K562 (cell line): ENCODE measurements at regions not wholly inside any gene's neighbourhood (a gene's known extent, or its start where the extent isn't known, plus 50 kb on each side); places are given as distances from the start of the nearest gene placed in this dataset.

Experiments used
- ATAC-seq: fragments of 200-7000 bp; cut with Tn5 transposase; 3 replicates; pipeline ENCODE4 v1.9.1; 2020; ENCODE audit warnings: moderate library complexity
- BruUV-seq: library from RNA; stranded (reverse); fragments of 400-500 nt; replicated peaks from 2 replicates; lab custom pipeline; 2021; lab: Mats Ljungman, UMichigan
- CTCF ChIA-PET: fragments of 300-600 bp; formaldehyde crosslinking; extraction: SDS; loops from one replicate; lab custom pipeline; 2021; ENCODE audit warnings: low intra/inter-chr PET ratio; lab: Yijun Ruan, JAX
- POLR2A ChIA-PET: fragments of 300-600, 350-650 bp; sonication (Branson Sonifier 250); formaldehyde crosslinking; extraction: SDS; loops from one replicate; lab custom pipeline; 2021; ENCODE audit warnings: antibody characterized with exemption, inconsistent platforms; lab: Yijun Ruan, JAX
- DNase-seq, 4 experiments: peaks; one replicate each; pipeline versions ENCODE4 v3.0.0 to v3.0.0-alpha.2; 2011 to 2018; ENCODE audit warnings: low spot score in 3 of 4, mixed read lengths in 3 of 4; ENCODE audit errors: extremely low read depth in 1 of 4
- FAIRE-seq: peaks from 2 replicates; lab custom pipeline; 2011; peaks lifted over from hg19 to GRCh38; lab: Jason Lieb, UNC
- H2AFZ ChIP-seq: 2 replicates; pipeline ENCODE4 v1.6.0; 2011; ENCODE audit warnings: low read depth, low read length, control low read depth, inconsistent platforms
- H3K27ac ChIP-seq: fragments of 200-600 bp; 3 replicates; pipeline ENCODE4 v1.8.0; 2011; ENCODE audit warnings: low read depth, mild to moderate bottlenecking, control low read depth, inconsistent platforms, low read length, moderate library complexity, mixed read lengths; ENCODE audit errors: extremely low read depth
- H3K27me3 ChIP-seq, 2 experiments: fragments of 300-600 bp in 1 of 2; 2 replicates in 1 of 2; 3 replicates in 1 of 2; pipeline versions ENCODE4 v1.6.0 to v1.8.0; 2011; ENCODE audit warnings: inconsistent platforms in 2 of 2, low read length in 2 of 2, mild to moderate bottlenecking in 1 of 2, mixed read lengths in 1 of 2, moderate library complexity in 1 of 2; ENCODE audit not compliant: control insufficient read depth in 2 of 2, insufficient read depth in 2 of 2
- H3K36me3 ChIP-seq: fragments of 300-600 bp; 3 replicates; pipeline ENCODE4 v1.8.0; 2011; ENCODE audit warnings: mild to moderate bottlenecking, low read length, inconsistent platforms; ENCODE audit not compliant: control insufficient read depth, insufficient read depth
- H3K4me1 ChIP-seq, 2 experiments: fragments of 200-600 bp in 1 of 2; replicated peaks in 1 of 2; 2 replicates in 1 of 2; 3 replicates in 1 of 2; pipeline versions ENCODE4 v1.5.1 to v1.8.0; 2011; ENCODE audit warnings: inconsistent platforms in 2 of 2, low read length in 2 of 2, mild to moderate bottlenecking in 1 of 2, mixed read lengths in 1 of 2, moderate library complexity in 1 of 2; ENCODE audit not compliant: control insufficient read depth in 2 of 2, insufficient read depth in 2 of 2
- H3K4me2 ChIP-seq: 2 replicates; pipeline ENCODE4 v1.6.1; 2011; ENCODE audit warnings: low read length, control low read depth, inconsistent platforms, mixed read lengths; ENCODE audit not compliant: insufficient read depth
- H3K4me3 ChIP-seq: fragments of 200-600 bp; sonication (generic), shearing (Covaris generic); 2 replicates; pipeline ENCODE4 v1.5.1; 2016; ENCODE audit warnings: control low read depth, inconsistent platforms
- H3K79me2 ChIP-seq: fragments of 200-600 bp; 3 replicates; pipeline ENCODE4 v1.8.0; 2011; ENCODE audit warnings: low read length, inconsistent platforms; ENCODE audit not compliant: control insufficient read depth, insufficient read depth
- H3K9ac ChIP-seq, 2 experiments: 2 replicates each; pipeline versions ENCODE4 v1.6.0 to v1.6.1; 2011; ENCODE audit warnings: low read depth in 2 of 2, low read length in 2 of 2, control low read depth in 1 of 2, inconsistent platforms in 1 of 2, mild to moderate bottlenecking in 1 of 2, mixed read lengths in 1 of 2; ENCODE audit not compliant: insufficient read depth in 1 of 2
- H3K9me1 ChIP-seq: one replicate; pipeline ENCODE4 v1.6.0; 2011; ENCODE audit warnings: inconsistent platforms, mild to moderate bottlenecking, low read length, moderate library complexity; ENCODE audit not compliant: control insufficient read depth, insufficient read depth
- H3K9me3 ChIP-seq: replicated peaks from 2 replicates; pipeline ENCODE4 v1.5.1; 2011; ENCODE audit warnings: low read depth, low read length, inconsistent platforms; ENCODE audit not compliant: control insufficient read depth, insufficient read depth
- H4K20me1 ChIP-seq: replicated peaks from 2 replicates; pipeline ENCODE4 v1.6.1; 2011; ENCODE audit warnings: low read length, inconsistent platforms, mixed read lengths; ENCODE audit not compliant: control insufficient read depth, insufficient read depth
- DLX4 ChIP-seq: fragments of 250-450 bp; sonication (Bioruptor Pico); IDR thresholded peaks from 2 replicates; pipeline ENCODE4 v1.6.1; 2021; ENCODE audit warnings: mild to moderate bottlenecking
- ELF2 ChIP-seq: fragments of 250-450 bp; sonication (Bioruptor Pico); IDR thresholded peaks from 2 replicates; pipeline ENCODE4 v1.5.0; 2021; ENCODE audit warnings: mild to moderate bottlenecking
- MLX ChIP-seq, 2 experiments: fragments of 450-650 bp in 1 of 2; sonication (generic) in 1 of 2; formaldehyde crosslinking; conservative IDR thresholded peaks; 2 replicates each; pipeline versions ENCODE4 v1.4.0 to v1.8.1; 2020 to 2022; ENCODE audit warnings: mild to moderate bottlenecking in 1 of 2, missing genetic modification reagents in 1 of 2
- MTA1 ChIP-seq: fragments of 450-650 bp; IDR thresholded peaks from 2 replicates; pipeline ENCODE4 v1.6.1; 2017; ENCODE audit warnings: borderline replicate concordance
- NR1H2 ChIP-seq: sonication (generic); formaldehyde crosslinking; IDR thresholded peaks from 2 replicates; pipeline ENCODE4 v1.4.0; 2020; ENCODE audit warnings: mild to moderate bottlenecking, missing genetic modification reagents
- PPARD ChIP-seq: fragments of 250-450 bp; sonication (Bioruptor Pico); IDR thresholded peaks from 2 replicates; pipeline ENCODE4 v1.8.0; 2022; ENCODE audit warnings: inconsistent platforms, mild to moderate bottlenecking, moderate library complexity
- PRMT5 ChIP-seq: sonication (generic); formaldehyde crosslinking; IDR thresholded peaks from 2 replicates; pipeline ENCODE4 v1.5.0; 2020; ENCODE audit warnings: missing genetic modification reagents
- SRF ChIP-seq, 2 experiments: fragments of 250-450, 450-650 bp in 1 of 2; sonication (Bioruptor Pico) in 1 of 2; sonication (generic) in 1 of 2; formaldehyde crosslinking; IDR thresholded peaks; 2 replicates each; pipeline versions ENCODE4 v1.5.0 to v1.5.1; 2020 to 2022; ENCODE audit warnings: mild to moderate bottlenecking in 1 of 2, missing genetic modification reagents in 1 of 2
- THRA ChIP-seq: fragments of 450-650 bp; IDR thresholded peaks from 2 replicates; pipeline ENCODE4 v1.6.1; 2017; ENCODE audit warnings: mild to moderate bottlenecking, moderate library complexity
- USF1 ChIP-seq: sonication (generic); formaldehyde crosslinking; IDR thresholded peaks from 2 replicates; pipeline ENCODE4 v1.9.0; 2022; ENCODE audit warnings: mild to moderate bottlenecking, missing genetic modification reagents
- VEZF1 ChIP-seq: fragments of 200-800 bp; sonication (Bioruptor generic); IDR thresholded peaks from 2 replicates; pipeline ENCODE4 v1.6.1; 2017; ENCODE audit warnings: missing genetic modification characterization, missing compliant biosample characterization
- ZNF224 ChIP-seq: sonication (generic); formaldehyde crosslinking; IDR thresholded peaks from 2 replicates; pipeline ENCODE4 v1.8.0; 2022; ENCODE audit warnings: mild to moderate bottlenecking, missing genetic modification reagents
- ZNF24 ChIP-seq: fragments of 450-650 bp; IDR thresholded peaks from 2 replicates; pipeline ENCODE4 v1.6.1; 2016
- ZNF764 ChIP-seq: fragments of 250-450 bp; sonication (Bioruptor Pico); IDR thresholded peaks from 2 replicates; pipeline ENCODE4 v1.4.0; 2020; ENCODE audit warnings: low read depth, mild to moderate bottlenecking, moderate library complexity
- WGBS: fragments of 100-300 bp; shearing (Covaris generic); methylation state at CpG from one replicate; pipeline ENCODE4 v1.1.6; 2016; ENCODE audit warnings: low coverage, mixed read lengths; ENCODE audit not compliant: insufficient coverage; ENCODE audit errors: missing lambda C conversion rate; 5-methylcytosine and 5-hydroxymethylcytosine counted together
- in situ Hi-C: fragments of 300-500 bp; cut with MboI; formaldehyde crosslinking; loops from 4 replicates; pipeline ENCODE4 v1.15.0; 2018; ENCODE audit warnings: inconsistent platforms, mixed read lengths
- intact Hi-C: fragments of 100-400 bp; cut with micrococcal nuclease; formaldehyde crosslinking; loops from 2 replicates; pipeline ENCODE4 v1.14.2; 2022

GRCh38 chr11:42951266-42951665, 360.5 kb upstream of the API5 start:
- H3K4me1 ChIP-seq = no peaks in the 10 kb centered on the region
- FAIRE-seq = no peak
- no peak for ATAC-seq
- no peak overlapping the region for H2AFZ ChIP-seq
- TF ChIP-seq MTA1 (no peak), PRMT5 (CRISPR knock-in tag) (no peak), VEZF1 (CRISPR knock-in tag) (no peak), ZNF24 (no peak), ZNF224 (no peak), NR1H2 (CRISPR knock-in tag) (no peak), SRF (CRISPR knock-in tag; IDR thresholded peaks at IDR 0.05) (no peak), THRA (no peak), ELF2 (CRISPR knock-in tag) (no peak), DLX4 (CRISPR knock-in tag) (no peak), USF1 (CRISPR knock-in tag) (no peak), ZNF764 (CRISPR knock-in tag) (no peak), MLX (CRISPR knock-in tag; conservative IDR thresholded peaks at IDR 0.05) (no peak), PPARD (CRISPR knock-in tag) (no peak)
- no peak overlapping the region for H3K9ac ChIP-seq
- 0% methylated on average over 1 of the region's 1 CpG for WGBS
- no peak overlapping the region for H3K4me2 ChIP-seq
- no peaks in the 10 kb centered on the region for H3K36me3 ChIP-seq
- no TSS peak for BruUV-seq
- intact Hi-C loops (no loop called here), in situ Hi-C loops (no loop called here)
- H3K9me1 ChIP-seq = no peaks in the 10 kb centered on the region
- CTCF ChIA-PET = no interaction called here
- H3K79me2 ChIP-seq = no peaks in the 10 kb centered on the region
- no peaks in the 10 kb centered on the region for H3K9me3 ChIP-seq
- H3K27me3 ChIP-seq = no peaks in the 10 kb centered on the region
- DNase-seq = no peak
- no peak overlapping the region for H3K27ac ChIP-seq
- POLR2A ChIA-PET = no interaction called here
- H4K20me1 ChIP-seq = no peaks in the 10 kb centered on the region
- H3K4me3 ChIP-seq = no peak overlapping the region
